ENCODE measurements at regions not wholly inside any gene's neighbourhood (a gene's known extent, or its start where the extent isn't known, plus 50 kb on each side); places are given as distances from the start of the nearest gene placed in this dataset.
"Not testable (repeated sequence)": the region's sequence is repeated elsewhere in the genome, so short reads cannot be mapped to it uniquely, and the experiment has no call there.

GRCh38 chr6:105880030-105880492, 206.1 kb upstream of the PRDM1 start:
- DNase-seq (ENCODE audit: low spot score): peak; percentile 62

- DNase-seq (ENCODE audit: low spot score): no peak
Observed at GRCh38 chr6:105879146-105879545, 207.0 kb upstream of the PRDM1 start.

GRCh38 chr6:105875974-105876640, 210.0 kb upstream of the PRDM1 start:
- DNase-seq (ENCODE audit: low spot score): no peak

- DNase-seq (ENCODE audit: low spot score): no peak
Observed at GRCh38 chr6:105874835-105875626, 211.1 kb upstream of the PRDM1 start.

GRCh38 chr6:105873799-105874198, 212.3 kb upstream of the PRDM1 start:
- no peak for DNase-seq (ENCODE audit: low spot score)

GRCh38 chr6:105873211-105873704, 212.9 kb upstream of the PRDM1 start:
- DNase-seq (ENCODE audit: low spot score): peak; percentile 52

- DNase-seq (ENCODE audit: low spot score): no peak
Observed at GRCh38 chr6:105872249-105872648, 213.9 kb upstream of the PRDM1 start.

- no peak for DNase-seq (ENCODE audit: low spot score)
Observed at GRCh38 chr6:105871542-105871941, 214.6 kb upstream of the PRDM1 start.

- no peak for DNase-seq (ENCODE audit: low spot score)
Observed at GRCh38 chr6:105869835-105870440, 216.2 kb upstream of the PRDM1 start.

- no peak for DNase-seq (ENCODE audit: low spot score)
Observed at GRCh38 chr6:105868823-105869460, 217.2 kb upstream of the PRDM1 start.

- no peak for DNase-seq (ENCODE audit: low spot score)
Observed at GRCh38 chr6:105867821-105868220, 218.3 kb upstream of the PRDM1 start.

GRCh38 chr6:105867277-105867676, 218.9 kb upstream of the PRDM1 start:
- DNase-seq (ENCODE audit: low spot score): no peak

- no peak for DNase-seq (ENCODE audit: low spot score)
Observed at GRCh38 chr6:105862936-105863607, 223.1 kb upstream of the PRDM1 start.

- DNase-seq (ENCODE audit: low spot score): not testable (repeated sequence)
Observed at GRCh38 chr6:105860927-105861326, 225.2 kb upstream of the PRDM1 start.

- no peak for DNase-seq (ENCODE audit: low spot score)
Observed at GRCh38 chr6:105859457-105859856, 226.7 kb upstream of the PRDM1 start.

GRCh38 chr6:105858639-105859038, 227.5 kb upstream of the PRDM1 start:
- DNase-seq (ENCODE audit: low spot score): not testable (repeated sequence)

GRCh38 chr6:105855433-105855832, 230.7 kb upstream of the PRDM1 start:
- DNase-seq (ENCODE audit: low spot score): no peak

- DNase-seq (ENCODE audit: low spot score): not testable (repeated sequence)
Observed at GRCh38 chr6:105853979-105854378, 232.2 kb upstream of the PRDM1 start.

- DNase-seq (ENCODE audit: low spot score): no peak
Observed at GRCh38 chr6:105851606-105852005, 234.5 kb upstream of the PRDM1 start.

GRCh38 chr6:105851113-105851580, 235.0 kb upstream of the PRDM1 start:
- no peak for DNase-seq (ENCODE audit: low spot score)

- DNase-seq (ENCODE audit: low spot score): no peak
Observed at GRCh38 chr6:105850261-105851112, 235.6 kb upstream of the PRDM1 start.
